Fibroblast of skin of right quadriceps (primary cell): ENCODE measurements at regions not wholly inside any gene's neighbourhood (a gene's known extent, or its start where the extent isn't known, plus 50 kb on each side); places are given as distances from the start of the nearest gene placed in this dataset.

Experiments
- DNase-seq: peaks from one replicate; pipeline ENCODE4 v3.0.0-alpha.2; 2013

DNA sequence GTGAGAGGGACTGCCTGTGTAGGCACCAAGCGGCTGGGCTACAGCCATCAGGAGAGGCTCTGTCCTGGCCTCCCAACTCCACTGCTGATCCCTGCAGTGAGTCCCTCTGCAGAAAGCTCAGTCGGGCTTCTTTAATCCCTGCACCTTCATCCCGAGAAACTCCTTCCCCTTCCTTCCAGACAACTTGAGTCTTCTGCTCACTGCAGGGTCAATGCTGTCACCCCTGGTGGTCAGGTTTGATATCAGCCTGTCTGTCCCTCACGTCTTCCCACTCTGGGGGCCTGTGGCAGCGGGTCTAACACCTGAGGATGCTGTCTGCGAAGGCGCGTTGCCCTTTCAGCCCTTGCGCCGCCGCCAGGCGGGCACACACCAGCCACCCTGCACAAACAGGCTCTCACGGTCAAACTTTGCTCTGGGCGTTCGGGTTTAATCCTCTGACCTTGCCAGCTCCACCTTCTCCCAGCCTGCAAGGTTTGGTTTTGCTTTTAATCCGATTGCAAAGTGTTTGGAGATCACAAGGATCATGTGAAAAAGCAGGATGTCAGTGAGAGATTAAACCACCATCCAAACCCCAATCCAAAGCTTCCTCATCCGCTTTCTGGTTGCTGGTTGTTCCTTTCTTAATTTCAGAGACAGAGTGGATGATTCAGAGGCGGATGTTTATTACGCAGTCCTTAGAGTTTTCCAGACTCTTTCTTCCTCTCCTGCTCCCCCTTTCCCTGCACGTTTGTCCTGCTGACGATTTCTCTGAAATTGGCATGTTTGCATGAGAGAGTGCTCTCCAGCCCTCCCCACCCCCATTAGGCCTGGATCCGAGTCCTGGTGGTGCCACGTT, 74.8 kb upstream of the SLC34A2 start:
- DNase-seq: no peak

DNA sequence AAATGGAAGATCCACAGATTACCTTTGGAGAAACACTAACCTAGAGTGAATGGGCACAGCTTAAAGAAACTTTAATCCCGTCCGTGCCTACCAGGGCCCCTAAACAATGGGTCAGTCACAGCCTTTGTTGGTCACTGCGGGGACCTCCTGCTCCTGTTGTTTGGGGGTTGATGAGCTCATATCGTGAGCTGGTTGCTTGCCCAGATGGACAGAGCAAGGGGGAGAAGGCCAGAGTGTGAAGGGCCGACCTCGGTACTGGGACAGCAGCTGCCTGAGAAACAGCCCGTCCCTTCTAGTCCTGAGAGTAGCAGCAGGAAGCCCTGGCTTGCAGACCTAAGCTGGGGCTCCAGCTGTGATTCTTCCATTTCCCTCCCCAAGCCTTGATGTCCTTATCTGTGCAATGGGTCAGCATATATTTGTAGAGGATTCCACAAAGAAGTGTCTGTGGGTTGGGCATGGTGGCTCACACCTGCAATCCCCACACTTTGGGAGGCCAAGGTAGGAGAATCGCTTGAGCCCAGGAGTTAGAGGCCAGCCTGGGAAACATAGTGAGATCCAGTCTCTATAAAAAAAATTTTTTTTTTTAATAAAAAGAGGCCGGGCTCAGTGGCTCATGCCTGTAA, 69.6 kb upstream of the SLC34A2 start:
- no peak for DNase-seq

DNA sequence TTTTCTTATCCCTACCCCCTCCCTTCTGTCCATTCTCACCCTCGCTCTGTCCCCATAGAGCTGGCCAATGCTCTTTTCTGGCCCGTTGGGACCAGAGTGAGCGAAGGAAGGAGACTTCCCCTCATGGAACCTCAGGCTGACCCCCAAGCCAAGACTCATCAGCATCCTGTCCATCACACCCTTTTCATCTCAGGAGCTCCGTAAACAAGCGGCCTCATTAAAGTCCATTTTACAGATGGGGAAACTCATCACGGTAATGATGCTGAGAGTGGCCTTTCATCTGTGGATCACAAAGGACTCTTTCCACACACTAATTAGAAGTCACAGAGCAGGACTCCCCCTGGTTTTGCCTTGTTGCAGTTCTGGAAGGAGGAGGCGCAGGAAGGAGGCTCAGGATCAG, 67.4 kb upstream of the SLC34A2 start:
- DNase-seq: no peak

DNA sequence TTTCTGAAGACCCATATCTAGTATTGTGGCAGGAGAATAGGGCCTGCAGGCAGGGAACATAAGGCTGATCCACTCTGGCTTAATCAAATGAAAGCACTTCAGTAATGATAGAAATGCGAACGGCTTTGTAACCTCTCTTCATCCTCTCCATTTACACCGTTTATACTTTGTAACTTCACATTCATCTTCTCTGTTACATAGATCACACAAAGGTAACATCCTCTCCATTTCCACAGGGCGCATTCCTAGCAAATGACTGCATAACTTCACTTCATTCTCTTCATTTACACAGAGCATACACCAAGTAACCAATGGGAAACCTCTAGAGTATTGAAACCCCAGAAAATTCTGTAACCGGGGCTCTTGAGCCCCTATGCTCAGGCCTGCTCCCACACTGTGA, 65.5 kb upstream of the SLC34A2 start:
- no peak for DNase-seq

DNA sequence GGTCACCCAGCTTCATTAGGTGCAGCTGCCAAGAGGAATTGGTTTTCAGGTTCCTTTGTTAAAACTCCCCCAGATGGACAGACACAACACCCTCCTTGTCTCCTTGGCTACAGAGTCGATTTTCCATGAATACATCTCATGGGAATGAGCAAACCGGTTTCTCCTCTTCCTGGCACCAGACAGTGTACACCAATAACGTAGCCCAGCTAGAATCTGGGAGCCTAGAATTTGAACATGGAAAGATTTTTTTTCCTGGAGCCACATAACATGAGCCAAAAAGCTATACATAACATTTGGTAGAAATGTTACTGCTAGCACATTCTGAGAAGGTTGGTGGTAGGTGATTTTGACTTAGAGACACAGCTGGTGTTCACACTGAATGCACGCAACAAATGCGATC, 62.9 kb upstream of the SLC34A2 start:
- no peak for DNase-seq
